Smooth muscle cell (in vitro differentiated cells): ENCODE measurements at regions not wholly inside any gene's neighbourhood (a gene's known extent, or its start where the extent isn't known, plus 50 kb on each side); places are given as distances from the start of the nearest gene placed in this dataset.

Experiments used
- DNase-seq: peaks from one replicate; lab custom pipeline; 2025; ENCODE audit not compliant: unreplicated experiment; lab: John Stamatoyannopoulos, UW
- H2AFZ ChIP-seq: fragments of 200-600 bp; sonication (generic); 2 replicates; pipeline ENCODE4 v1.6.0; 2016; ENCODE audit warnings: antibody characterized with exemption, low read depth, mild to moderate bottlenecking
- H3F3A ChIP-seq: fragments of 200-600 bp; sonication (generic); 2 replicates; pipeline ENCODE4 v1.6.0; 2017; ENCODE audit warnings: antibody characterized with exemption, low read depth
- H3K27ac ChIP-seq: fragments of 200-600 bp; sonication (generic); 2 replicates; pipeline ENCODE4 v1.5.1; 2016; ENCODE audit warnings: low read depth, mild to moderate bottlenecking
- H3K27me3 ChIP-seq: fragments of 200-600 bp; sonication (generic); 2 replicates; pipeline ENCODE4 v1.6.1; 2016; ENCODE audit warnings: low read depth, mild to moderate bottlenecking
- H3K36me3 ChIP-seq: fragments of 200-600 bp; sonication (generic); 2 replicates; pipeline ENCODE4 v1.5.1; 2016; ENCODE audit warnings: low read depth
- H3K4me1 ChIP-seq: fragments of 200-600 bp; sonication (generic); 2 replicates; pipeline ENCODE4 v1.5.1; 2016; ENCODE audit warnings: low read depth
- H3K4me2 ChIP-seq: fragments of 200-600 bp; sonication (generic); 2 replicates; pipeline ENCODE4 v1.6.0; 2016; ENCODE audit warnings: mild to moderate bottlenecking
- H3K4me3 ChIP-seq: fragments of 200-600 bp; sonication (generic); 2 replicates; pipeline ENCODE4 v1.5.1; 2016; ENCODE audit warnings: mild to moderate bottlenecking
- H3K79me2 ChIP-seq: fragments of 200-600 bp; sonication (generic); 2 replicates; pipeline ENCODE4 v1.6.0; 2016; ENCODE audit warnings: low read depth, mild to moderate bottlenecking
- H3K9ac ChIP-seq: fragments of 200-600 bp; sonication (generic); 2 replicates; pipeline ENCODE4 v1.6.0; 2016; ENCODE audit warnings: low read depth
- H3K9me3 ChIP-seq: fragments of 200-600 bp; sonication (generic); replicated peaks from 2 replicates; pipeline ENCODE4 v1.5.1; 2016; ENCODE audit warnings: low read depth
- H4K20me1 ChIP-seq: fragments of 200-600 bp; sonication (generic); 2 replicates; pipeline ENCODE4 v1.6.0; 2016; ENCODE audit warnings: low read depth
- CTCF ChIP-seq: fragments of 200-600 bp; sonication (generic); IDR thresholded peaks from 2 replicates; pipeline ENCODE4 v1.5.1; 2017; ENCODE audit warnings: borderline replicate concordance, mild to moderate bottlenecking, antibody characterized with exemption; ENCODE audit not compliant: insufficient read depth, poor library complexity, severe bottlenecking
- WGBS: methylation state at CpG from one replicate; pipeline ENCODE4 v1.1.7; 2016; ENCODE audit warnings: low lambda C conversion rate; 5-methylcytosine and 5-hydroxymethylcytosine counted together

- H3K4me1 ChIP-seq: no peaks in the 10 kb centered on the region
- TF ChIP-seq CTCF: no peak
- H3K79me2 ChIP-seq: no peaks in the 10 kb centered on the region
- H3K9me3 ChIP-seq: no peaks in the 10 kb centered on the region
- no peak overlapping the region for H2AFZ ChIP-seq
- no peak overlapping the region for H3K9ac ChIP-seq
- no peaks in the 10 kb centered on the region for H3K27me3 ChIP-seq
- no peaks in the 10 kb centered on the region for H3F3A ChIP-seq
- no peak overlapping the region for H3K4me2 ChIP-seq
- DNase-seq: no peak
- 64% methylated on average over 3 of the region's 3 CpGs for WGBS
- no peaks in the 10 kb centered on the region for H4K20me1 ChIP-seq
- H3K36me3 ChIP-seq: no peaks in the 10 kb centered on the region
- H3K4me3 ChIP-seq: no peak overlapping the region
- no peak overlapping the region for H3K27ac ChIP-seq
These were observed 86.7 kb upstream of the MARK1 start for GRCh38 chr1:220441211-220441610.

GRCh38 chr1:220438741-220439140, 89.2 kb upstream of the MARK1 start:
- WGBS: 98% methylated on average over 2 of the region's 2 CpGs
- Histone ChIP-seq H3K9me3 (no peaks in the 10 kb centered on the region), H3K27ac (no peak overlapping the region), H3K4me3 (no peak overlapping the region), H3K79me2 (no peaks in the 10 kb centered on the region), H3K4me2 (no peak overlapping the region), H3F3A (no peaks in the 10 kb centered on the region), H4K20me1 (no peaks in the 10 kb centered on the region), H3K4me1 (no peaks in the 10 kb centered on the region), H3K27me3 (no peaks in the 10 kb centered on the region), H3K36me3 (no peaks in the 10 kb centered on the region), H2AFZ (no peak overlapping the region), H3K9ac (no peak overlapping the region)
- no peak for TF ChIP-seq CTCF
- DNase-seq: no peak

- H3K9me3 ChIP-seq: no peaks in the 10 kb centered on the region
- no peak overlapping the region for H3K4me3 ChIP-seq
- H3K27ac ChIP-seq: no peak overlapping the region
- no peaks in the 10 kb centered on the region for H3K4me1 ChIP-seq
- no peaks in the 10 kb centered on the region for H3K79me2 ChIP-seq
- H3K36me3 ChIP-seq: no peaks in the 10 kb centered on the region
- 87% methylated on average over 1 of the region's 1 CpG for WGBS
- H3K4me2 ChIP-seq: no peak overlapping the region
- H3F3A ChIP-seq: no peaks in the 10 kb centered on the region
- no peak overlapping the region for H2AFZ ChIP-seq
- no peaks in the 10 kb centered on the region for H4K20me1 ChIP-seq
- DNase-seq: no peak
- H3K9ac ChIP-seq: no peak overlapping the region
- TF ChIP-seq CTCF: no peak
- no peaks in the 10 kb centered on the region for H3K27me3 ChIP-seq
These were observed 95.5 kb upstream of the MARK1 start for GRCh38 chr1:220432408-220432807.

GRCh38 chr1:220431554-220432239, 96.2 kb upstream of the MARK1 start:
- Histone ChIP-seq H3K9me3 (no peaks in the 10 kb centered on the region), H3K9ac (no peak overlapping the region), H3F3A (no peaks in the 10 kb centered on the region), H3K36me3 (no peaks in the 10 kb centered on the region), H2AFZ (no peak overlapping the region), H3K4me2 (no peak overlapping the region), H3K27ac (no peak overlapping the region), H4K20me1 (no peaks in the 10 kb centered on the region), H3K27me3 (no peaks in the 10 kb centered on the region), H3K4me1 (no peaks in the 10 kb centered on the region), H3K4me3 (no peak overlapping the region), H3K79me2 (no peaks in the 10 kb centered on the region)
- DNase-seq: no peak
- 87% methylated on average over 7 of the region's 7 CpGs for WGBS
- no peak for TF ChIP-seq CTCF
